HG03565 (cell line): ENCODE measurements at regions not wholly inside any gene's neighbourhood (a gene's known extent, or its start where the extent isn't known, plus 50 kb on each side); places are given as distances from the start of the nearest gene placed in this dataset.

Experiments used
- ATAC-seq: cut with Tn5 transposase; IDR thresholded peaks from one replicate; pipeline ENCODE4 v1.9.1; 2021; ENCODE audit warnings: mild to moderate bottlenecking, moderate library complexity; ENCODE audit not compliant: unreplicated experiment

- no peak for ATAC-seq
These were observed 51.4 kb upstream of the SEC61G start for GRCh38 chr7:54810401-54810800.

GRCh38 chr7:54811041-54811845 is 52.2 kb upstream of the SEC61G start:
- ATAC-seq, result peak; percentile 68

- no peak for ATAC-seq
These were observed 52.8 kb upstream of the SEC61G start for GRCh38 chr7:54811846-54812254.

GRCh38 chr7:54812756-54813322 is 53.8 kb upstream of the SEC61G start:
- no peak for ATAC-seq

- ATAC-seq, result no peak
These were observed 54.4 kb upstream of the SEC61G start for GRCh38 chr7:54813398-54813797.

- no peak for ATAC-seq
These were observed 55.4 kb upstream of the SEC61G start for GRCh38 chr7:54814401-54814800.

GRCh38 chr7:54817152-54817551 is 58.1 kb upstream of the SEC61G start:
- ATAC-seq, result no peak

GRCh38 chr7:54823776-54824175 is 64.8 kb upstream of the SEC61G start:
- no peak for ATAC-seq

- ATAC-seq, result no peak
These were observed 65.6 kb upstream of the SEC61G start for GRCh38 chr7:54824655-54825054.

- ATAC-seq, result no peak
These were observed 66.4 kb upstream of the SEC61G start for GRCh38 chr7:54825368-54825767.

- no peak for ATAC-seq
These were observed 68.7 kb upstream of the SEC61G start for GRCh38 chr7:54827734-54828133.

- no peak for ATAC-seq
These were observed 72.1 kb upstream of the SEC61G start for GRCh38 chr7:54831046-54831643.

- ATAC-seq, result no peak
These were observed 72.7 kb upstream of the SEC61G start for GRCh38 chr7:54831644-54832095.

GRCh38 chr7:54833001-54833467 is 74.0 kb upstream of the SEC61G start:
- no peak for ATAC-seq

GRCh38 chr7:54837168-54837567 is 78.2 kb upstream of the SEC61G start:
- no peak for ATAC-seq

GRCh38 chr7:54837761-54838160 is 78.8 kb upstream of the SEC61G start:
- ATAC-seq, result no peak

GRCh38 chr7:54838175-54838910 is 79.3 kb upstream of the SEC61G start:
- ATAC-seq, result no peak

- no peak for ATAC-seq
These were observed 80.7 kb upstream of the SEC61G start for GRCh38 chr7:54839575-54840213.

- no peak for ATAC-seq
These were observed 83.0 kb upstream of the SEC61G start for GRCh38 chr7:54841772-54842697.

- ATAC-seq, result no peak
These were observed 84.9 kb upstream of the SEC61G start for GRCh38 chr7:54843841-54844355.
